HG03565 (cell line): ENCODE measurements at regions not wholly inside any gene's neighbourhood (a gene's known extent, or its start where the extent isn't known, plus 50 kb on each side); places are given as distances from the start of the nearest gene placed in this dataset.
"Not testable (repeated sequence)": the region's sequence is repeated elsewhere in the genome, so short reads cannot be mapped to it uniquely, and the experiment has no call there.

Experiments used
- ATAC-seq: cut with Tn5 transposase; IDR thresholded peaks from one replicate; pipeline ENCODE4 v1.9.1; 2021; ENCODE audit warnings: mild to moderate bottlenecking, moderate library complexity; ENCODE audit not compliant: unreplicated experiment

DNA sequence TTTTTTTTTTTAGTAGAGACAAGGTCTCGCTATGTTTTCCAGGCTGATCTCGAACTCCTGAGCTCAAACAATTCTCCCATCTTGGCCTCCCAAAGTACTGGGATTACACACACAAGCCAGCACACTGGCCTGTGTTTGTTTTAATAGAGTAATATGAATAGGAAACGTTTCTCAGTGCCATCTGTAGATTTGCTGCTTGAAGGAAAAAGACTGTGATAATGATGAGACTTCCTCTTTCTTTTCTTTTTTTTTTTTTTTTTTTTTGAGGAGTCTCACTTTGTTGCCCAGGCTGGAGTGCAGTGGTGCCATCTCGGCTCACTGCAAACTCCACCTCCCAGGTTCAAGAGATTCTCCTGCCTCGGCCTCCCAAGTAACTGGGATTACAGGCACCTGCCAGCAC, 74.7 kb upstream of the ATL2 start:
- ATAC-seq: not testable (repeated sequence)

DNA sequence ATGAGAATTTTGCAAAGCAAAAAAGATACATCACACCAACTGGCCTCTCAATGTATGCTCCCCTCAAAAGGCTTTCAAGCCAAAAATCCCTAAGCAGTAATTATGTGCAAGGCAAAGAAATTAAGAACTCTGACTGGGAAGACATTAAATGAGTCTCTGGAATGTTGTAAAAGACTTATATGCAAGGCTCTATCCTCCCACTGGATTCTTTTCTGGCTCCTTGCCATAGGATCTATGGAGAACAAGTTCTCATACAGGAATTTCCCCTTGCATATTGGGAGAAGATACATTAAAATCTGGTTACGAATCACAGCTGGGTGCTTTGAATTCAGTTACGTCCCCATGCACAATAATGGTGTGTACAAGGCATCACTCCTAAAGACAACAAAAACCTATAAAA, 73.4 kb upstream of the ATL2 start:
- no peak for ATAC-seq

DNA sequence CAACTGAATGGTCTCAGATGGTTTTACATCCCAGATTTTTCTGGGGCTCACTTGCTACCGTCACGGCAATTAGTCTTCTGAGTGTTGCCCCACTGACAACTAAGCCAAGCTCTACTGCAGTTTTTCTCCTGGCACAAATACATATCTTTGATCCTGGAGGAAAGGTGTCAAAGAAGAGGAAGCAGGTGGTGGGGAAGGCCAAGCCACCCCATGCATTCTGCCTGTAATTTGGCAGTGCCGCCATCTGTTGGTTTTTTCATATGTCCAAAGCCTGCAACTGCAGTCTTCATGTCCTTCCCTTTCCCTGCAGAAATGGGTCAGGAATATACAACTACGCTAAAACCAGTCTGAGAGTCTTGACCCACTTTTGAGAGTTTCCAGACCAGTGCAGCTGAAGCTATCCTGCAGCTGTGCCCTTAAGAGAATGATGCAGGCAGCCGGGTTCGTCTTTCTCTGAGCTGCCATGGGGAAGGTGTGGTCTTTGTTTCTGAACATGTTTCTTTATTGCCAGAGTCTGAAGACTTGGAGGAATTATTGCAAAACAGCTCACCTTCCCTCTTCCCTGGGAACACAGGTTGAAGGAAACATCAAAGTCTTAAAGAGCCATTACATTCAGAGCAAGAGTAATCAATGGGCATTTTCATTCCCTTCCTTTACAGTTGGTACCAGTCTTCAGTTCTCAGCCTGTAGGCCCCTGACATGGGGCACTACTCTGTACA, 71.8 kb upstream of the ATL2 start:
- no peak for ATAC-seq

DNA sequence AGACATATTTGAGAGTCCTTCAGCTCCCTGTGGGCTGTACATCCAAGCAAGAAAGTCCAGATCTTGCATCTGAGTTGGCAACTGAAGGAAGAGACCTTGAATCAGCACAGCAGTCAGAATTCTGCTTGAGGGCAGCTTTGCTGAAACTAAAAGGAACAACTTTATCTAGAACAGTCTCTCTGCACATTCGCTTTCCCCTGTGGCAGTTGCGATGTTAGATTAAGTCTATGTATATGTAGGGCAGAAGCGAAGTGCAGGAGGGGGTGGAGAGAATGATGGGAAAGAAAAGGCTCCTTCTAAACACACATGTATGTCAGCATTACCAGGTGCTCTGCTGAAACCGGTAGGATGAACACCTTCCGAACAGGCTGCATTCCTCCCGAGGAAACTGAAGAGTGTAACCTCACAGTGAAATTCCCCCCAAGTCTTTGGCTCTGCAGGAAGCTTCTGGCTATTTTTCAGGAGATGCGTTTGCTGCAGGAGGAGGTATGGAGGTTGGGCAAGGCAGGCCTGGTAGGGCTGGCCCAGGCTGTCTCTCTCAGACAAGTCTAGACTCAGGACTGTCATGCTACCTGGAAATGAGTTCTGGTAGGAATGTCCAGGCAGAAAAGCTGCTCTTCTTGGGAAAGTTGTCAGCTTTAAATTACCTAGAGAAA, 70.0 kb upstream of the ATL2 start:
- ATAC-seq: no peak

DNA sequence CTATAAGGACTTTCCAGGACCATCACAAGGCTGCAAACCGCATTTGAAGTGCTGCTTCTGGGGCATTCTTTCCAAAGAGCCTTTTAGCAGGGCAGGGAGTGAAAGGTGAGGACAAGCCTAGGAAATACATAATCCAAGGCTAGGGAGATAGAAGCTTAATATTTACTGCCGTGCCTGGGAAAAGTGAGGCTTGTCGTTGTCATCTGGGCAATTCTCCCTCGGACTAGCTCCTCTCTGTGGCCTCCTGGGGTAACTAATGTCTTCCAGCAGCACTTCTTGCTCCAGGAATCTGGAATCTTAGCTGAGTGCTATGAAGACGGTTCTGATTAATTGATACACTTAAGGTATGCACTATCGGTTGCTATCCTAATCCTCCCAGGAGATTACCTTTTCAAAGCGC, 69.3 kb upstream of the ATL2 start:
- ATAC-seq: no peak

DNA sequence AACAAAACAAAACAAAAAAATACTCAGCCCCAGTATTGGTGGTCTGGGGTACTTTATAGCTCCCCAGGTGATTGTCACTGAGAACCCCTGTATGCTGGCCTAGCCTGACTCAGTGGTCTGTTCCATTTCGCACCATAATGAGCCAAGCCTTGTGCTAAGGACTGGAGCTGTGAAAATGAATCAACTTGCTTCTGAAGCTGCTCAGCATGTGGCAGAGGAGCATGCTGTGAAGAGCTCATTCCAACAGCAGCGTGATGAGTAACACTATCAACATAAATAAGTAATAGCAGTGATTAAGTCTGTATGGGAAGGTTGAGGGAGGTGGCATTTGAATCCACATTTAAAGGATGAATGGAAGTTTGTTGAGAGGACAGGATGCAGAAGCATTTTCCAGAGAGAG, 67.2 kb upstream of the ATL2 start:
- no peak for ATAC-seq

DNA sequence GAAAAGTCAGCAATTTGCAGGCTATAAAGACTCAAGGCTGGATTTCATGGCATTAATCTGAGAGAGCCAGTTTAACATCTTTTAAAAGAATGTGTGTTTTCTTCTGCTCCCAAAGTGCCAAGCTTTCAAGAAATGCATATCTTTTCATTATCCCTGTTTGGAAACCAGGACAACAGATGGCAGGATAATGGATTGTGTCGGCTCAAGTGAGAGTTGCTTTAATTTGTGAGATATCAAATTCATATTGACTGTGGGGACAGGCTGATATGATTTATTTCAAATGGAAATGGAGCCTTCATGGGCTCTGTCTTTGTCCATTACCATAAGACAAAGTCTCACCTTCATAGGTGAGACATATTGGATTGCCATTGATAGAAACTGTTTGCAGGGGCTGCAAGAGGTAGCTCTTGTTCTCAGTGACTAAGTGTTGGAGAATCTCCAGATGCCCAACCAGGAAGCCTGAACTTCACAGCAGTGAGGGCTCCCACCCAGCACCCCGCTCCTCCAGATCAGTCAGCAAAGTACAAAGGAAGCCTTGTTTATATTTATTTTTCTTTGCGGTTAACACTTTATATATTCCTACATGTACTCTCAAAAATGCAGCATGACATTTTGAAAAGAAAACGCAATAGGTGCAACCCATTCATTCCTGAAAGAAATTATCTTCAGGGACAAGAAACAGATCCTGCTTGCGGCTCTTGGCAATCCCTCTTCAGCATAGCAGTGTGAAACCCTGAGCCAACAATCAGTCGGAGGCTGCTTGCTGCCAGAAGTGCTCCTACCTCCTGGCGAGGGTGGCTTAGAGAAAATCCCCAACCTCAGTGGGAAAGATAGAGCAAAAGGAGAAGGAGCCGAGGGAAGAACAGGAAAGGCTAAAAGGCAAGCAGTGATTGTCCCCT, 65.8 kb upstream of the ATL2 start:
- ATAC-seq: no peak

DNA sequence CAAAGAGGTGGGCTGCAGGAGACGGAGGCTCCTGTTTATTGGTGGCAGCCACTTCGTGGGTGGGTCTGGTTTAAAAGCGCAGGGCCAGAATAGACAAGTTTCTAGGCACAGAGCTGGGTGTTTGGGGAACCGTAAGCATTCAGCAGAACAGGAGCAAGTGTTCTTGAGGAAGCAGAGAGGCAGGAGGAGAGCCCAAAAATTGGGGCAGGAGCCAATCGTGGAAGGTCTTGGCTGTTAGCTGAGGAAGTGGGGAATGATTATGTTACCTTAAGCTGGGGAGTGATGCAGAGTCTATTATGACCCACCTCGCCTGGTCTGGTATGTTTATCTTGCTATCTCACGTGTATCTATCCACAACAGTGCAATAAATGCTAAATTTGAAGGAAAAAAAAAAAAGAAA, 64.3 kb upstream of the ATL2 start:
- ATAC-seq: no peak

DNA sequence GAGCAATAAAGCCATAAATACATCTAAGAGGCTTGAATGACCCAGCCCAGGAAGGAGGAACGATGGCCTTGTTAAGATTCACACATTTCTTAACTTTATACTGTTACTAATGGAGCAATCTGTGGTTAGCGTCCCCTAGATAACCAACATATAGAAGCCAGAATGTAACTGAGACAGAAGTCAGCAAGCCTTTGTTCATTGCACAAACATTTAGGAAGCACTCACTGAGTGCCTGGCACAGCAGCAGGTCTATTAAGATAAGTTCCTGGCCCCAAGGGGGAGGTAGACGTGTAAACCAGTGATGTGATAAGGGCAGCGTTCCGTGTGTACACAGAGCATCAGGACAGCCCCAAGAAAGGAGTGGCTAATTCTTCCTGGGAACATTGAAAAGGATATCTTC, 63.6 kb upstream of the ATL2 start:
- ATAC-seq: no peak

DNA sequence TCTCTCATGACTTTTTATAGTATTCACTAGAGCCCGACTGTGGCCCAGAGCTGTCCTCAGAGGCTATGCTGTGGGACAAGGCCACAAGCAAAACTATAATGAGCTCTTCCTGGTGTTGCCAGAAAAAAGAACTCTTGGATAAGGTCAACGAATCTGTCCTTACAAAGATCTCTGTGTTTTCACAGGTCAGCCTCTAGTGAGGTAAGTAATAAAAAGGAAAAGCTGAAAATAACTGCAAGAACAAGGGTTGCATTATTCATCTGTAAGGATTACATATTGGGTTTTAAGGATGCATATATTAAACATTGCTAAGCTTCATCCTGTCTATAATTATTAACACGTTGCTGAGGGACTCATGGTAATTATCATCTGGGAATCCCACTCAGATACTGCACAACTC, 62.8 kb upstream of the ATL2 start:
- ATAC-seq: no peak

DNA sequence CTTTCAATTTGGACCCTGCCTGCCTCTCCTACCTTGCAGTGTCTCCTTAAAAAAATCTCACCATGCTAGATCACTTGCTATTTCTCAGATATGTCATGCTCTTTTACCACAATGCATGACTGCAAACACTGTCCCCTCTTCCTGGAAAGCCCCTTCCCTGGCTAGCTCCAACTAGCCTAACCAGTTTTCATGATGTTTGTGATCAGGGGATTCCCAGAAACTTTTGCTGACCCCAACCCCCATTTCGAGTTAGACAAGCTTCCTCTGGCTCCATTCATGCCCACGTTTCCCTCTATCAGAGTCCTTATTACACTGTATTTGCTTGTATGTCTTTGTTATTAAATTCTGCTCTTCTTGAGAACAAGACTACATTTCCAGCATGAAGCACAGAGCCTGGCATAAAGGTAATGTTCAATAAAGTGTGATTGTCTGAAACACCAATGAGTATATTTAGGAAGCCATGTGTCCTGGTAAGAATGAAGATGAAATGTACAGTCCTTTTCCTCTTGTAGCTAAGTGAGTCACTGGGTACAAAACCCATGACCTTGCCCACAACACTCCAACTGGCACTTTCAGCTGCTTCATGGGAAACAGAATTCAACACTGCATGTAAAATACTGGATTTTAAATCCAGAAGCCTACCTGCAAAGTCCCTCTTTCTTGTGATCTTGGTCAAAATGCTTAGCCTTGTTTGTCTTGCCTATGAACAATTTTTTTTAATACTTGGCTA, 62.0 kb upstream of the ATL2 start:
- peak; percentile 74 for ATAC-seq

DNA sequence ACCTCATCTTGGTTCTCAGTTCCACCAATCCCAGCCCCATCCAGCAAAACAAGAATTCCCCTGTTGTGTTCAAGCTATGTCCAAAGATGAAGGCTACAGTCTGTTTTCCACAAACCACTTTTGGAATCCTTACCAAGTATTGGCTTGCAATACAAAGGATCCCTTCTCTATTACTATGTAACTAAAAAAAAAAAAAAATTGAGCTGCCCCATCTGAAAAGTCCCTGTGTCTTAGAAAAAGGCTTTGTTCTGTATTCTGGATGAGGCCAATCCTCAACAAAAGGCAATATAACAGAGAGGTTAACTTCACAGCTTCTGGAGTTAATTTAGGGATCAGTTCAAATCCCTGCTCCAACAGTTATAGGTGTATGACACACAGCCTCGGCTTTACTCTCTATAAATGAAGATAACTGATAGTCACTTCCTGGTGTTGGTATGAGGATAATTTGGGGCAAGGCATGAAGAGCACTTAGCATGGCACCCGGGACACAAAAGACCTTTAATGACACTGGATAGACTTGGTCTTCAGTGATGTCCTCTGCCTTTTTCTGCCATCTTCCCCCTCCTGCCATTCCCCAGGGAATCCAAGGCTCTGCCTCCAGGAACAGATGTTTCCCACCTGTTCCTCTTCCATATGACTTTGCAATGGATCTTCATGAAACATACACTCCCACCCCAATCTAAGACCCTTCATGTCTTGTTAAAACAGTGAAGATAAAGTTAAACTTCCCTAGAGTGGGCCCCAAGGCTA, 61.2 kb upstream of the ATL2 start:
- ATAC-seq: peak; percentile 8

DNA sequence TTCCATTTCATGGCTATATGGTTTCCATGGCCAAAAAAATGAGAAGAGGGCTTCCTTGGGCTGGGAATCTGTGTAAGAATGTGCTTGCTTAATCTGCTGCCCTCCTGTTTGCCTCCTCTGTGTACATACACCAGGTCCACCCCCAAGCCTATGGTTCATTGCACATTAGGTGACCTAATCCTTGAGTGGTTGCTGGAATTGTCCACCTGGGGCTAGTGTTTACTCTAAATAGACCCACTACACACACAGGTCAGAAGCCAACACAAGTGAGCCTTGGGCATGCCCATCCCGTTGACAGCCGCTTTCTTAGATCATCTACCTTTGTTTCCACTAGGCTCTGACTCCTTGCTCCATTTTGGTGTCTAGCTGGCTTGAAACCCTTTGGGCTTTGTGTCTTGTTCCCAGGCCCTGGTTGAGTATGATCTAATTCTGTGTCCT, 59.2 kb upstream of the ATL2 start:
- ATAC-seq: no peak

DNA sequence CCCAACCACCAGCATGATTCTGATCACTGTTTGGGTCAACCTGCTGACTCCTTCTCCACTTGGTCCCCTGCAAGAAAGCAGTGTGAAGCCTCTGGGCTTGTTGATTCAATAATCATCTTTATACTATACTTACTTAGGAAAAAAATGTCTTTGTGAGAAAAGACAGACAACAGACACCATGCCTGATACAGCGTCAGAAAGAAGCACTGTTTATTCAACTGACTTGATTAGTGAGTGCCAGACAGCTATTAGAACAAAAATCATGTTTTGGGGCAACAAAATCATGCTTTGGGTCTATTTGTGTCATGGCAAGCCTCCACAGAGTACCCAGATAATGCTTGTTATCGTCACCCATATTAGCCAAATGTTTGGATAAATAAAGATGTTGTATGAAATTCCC, 58.7 kb upstream of the ATL2 start:
- no peak for ATAC-seq

DNA sequence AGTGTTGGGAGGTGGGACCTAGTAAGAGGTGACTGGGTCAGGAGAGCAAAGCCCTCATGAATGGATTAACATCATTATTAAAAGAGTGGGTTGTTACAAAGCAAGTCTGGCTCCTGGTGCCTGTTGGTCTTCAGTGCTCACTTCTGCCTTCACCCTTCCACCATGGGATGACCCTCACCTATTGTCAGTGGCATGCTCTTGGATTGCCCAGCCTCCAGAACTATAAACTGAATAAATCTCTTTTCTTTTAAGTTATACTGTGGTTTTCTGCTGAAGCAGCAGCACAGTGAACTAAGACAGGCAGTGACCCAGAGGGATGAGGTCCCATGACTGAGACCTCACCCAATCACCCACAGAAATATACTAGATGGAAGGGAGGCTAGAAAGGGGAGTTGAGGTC, 57.5 kb upstream of the ATL2 start:
- ATAC-seq: no peak

DNA sequence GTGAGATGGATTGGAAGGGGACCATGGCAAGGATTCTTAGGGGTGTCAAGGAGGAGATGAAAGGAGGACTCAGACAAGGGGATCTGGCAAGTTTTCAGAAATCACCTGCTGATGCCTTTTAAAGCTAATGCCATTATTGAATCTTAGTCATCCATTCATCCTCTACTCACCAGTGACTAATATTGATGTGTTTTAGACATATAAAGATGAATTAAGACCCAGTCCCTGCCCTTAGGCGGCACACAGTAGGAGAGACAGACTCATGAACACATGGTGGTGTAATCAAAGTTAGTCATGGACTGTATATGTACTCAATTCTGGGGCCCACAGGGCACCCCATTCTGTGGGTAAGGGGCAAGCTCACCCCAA, 56.5 kb upstream of the ATL2 start:
- no peak for ATAC-seq

DNA sequence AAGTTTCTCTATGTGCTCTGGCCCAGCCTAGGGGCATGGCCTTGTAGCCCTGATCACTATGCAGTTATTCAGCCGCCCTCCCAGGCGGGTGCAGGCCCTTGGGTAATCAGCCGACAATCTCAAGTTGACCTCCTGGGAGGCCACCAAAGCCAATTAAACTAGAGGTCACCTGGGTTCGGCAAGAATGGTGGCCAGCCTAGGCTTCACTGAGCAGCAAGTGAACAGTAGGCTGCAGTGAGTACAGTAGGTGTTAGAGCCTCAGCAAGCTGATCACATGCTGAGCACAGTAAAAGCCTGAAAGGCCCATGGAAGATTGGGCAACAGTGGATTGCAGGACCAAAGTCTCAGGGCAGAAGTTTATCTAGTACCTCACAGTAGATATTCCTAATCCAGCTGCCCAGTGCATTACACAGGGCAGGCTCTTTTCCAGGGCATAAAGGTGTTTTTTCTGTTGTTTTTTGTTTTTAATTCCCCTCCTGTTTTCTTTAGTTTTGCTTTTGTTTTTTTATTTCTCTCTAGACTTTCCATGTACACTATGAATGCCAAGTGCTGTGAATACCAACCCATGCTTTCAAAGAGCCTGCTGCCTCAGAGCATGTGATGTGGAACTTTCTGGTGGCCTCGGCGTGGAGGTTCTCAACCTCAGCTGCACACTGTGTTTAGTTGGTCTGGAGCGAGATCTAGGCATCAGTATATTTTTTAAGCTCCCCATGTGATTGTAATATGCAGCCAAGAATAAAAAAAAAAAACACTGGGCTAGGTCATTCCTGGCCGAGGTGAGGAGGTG, 55.9 kb upstream of the ATL2 start:
- ATAC-seq: no peak

DNA sequence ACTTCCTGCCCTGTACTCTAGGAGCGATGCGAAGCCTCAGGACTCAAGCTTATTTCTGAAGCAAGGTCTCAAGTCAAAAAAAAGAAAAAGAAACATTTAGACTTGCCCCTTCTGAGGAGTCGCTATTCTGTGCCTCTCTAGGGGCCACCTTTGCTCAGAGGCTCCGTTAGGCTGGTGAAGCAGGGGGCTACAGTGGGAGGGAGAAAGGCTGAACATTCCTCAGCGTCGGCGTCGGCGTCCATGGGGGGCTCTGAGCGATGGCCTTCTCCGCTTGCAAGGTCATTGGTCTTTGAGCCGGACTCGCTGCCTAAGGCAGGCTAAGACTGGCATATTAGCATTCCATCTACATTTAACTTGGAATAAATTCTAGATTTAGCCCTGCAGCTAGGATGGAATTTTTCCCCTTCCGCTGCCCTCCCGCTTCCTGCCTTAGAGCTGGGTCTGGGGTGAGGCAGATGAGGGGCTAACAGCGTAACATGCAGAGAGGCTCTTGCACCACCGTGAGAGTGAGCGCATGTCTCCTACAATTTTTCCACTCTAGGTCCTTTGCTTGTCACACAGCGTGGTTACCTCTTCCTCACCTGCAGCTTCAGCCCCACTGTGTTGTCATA, 53.6 kb upstream of the ATL2 start:
- no peak for ATAC-seq

DNA sequence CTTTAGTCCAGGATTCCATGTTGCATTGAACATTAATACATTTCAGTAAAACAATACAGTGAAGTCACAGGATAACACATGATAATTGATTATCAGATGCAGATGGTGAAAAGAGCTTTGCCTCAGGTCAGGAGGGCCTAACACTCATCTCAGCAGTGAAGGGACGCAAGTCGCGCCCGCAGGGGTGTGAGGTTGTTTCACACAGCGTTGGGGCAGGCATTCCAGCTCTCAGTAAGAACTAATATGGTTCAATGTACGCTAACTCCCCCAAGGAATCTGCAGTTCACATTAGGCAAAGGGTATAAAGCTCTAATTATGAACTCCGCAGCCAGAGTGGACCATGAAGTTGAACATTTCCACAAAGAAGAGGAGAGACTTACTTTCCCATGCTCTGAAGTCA, 53.1 kb upstream of the ATL2 start:
- no peak for ATAC-seq
